ENCODE measurements at regions not wholly inside any gene's neighbourhood (a gene's known extent, or its start where the extent isn't known, plus 50 kb on each side); places are given as distances from the start of the nearest gene placed in this dataset.

- POLR2A ChIA-PET, result interaction anchor here (0.7 kb wide), 1 partner anchor 103 kb away, joined by 3 read pairs; no protein-coding TSS in a partner anchor
- TF ChIP-seq L3MBTL2 (conservative IDR thresholded peaks at IDR 0.05) (no peak), FOXA1 (IDR thresholded peaks at IDR 0.05) (no peak), BHLHE40 (IDR thresholded peaks at IDR 0.05; ENCODE audit: borderline replicate concordance) (no peak), CTBP1 (IDR thresholded peaks at IDR 0.05; ENCODE audit: borderline replicate concordance) (no peak), ARNT (IDR thresholded peaks at IDR 0.05) (no peak), ELF4 (IDR thresholded peaks at IDR 0.05) (no peak), TARDBP (IDR thresholded peaks at IDR 0.05) (no peak), NFRKB (IDR thresholded peaks at IDR 0.05) (no peak), LEF1 (IDR thresholded peaks at IDR 0.05; ENCODE audit: borderline replicate concordance) (no peak), SP1 (IDR thresholded peaks at IDR 0.05) (no peak), ZNF384 (IDR thresholded peaks at IDR 0.05) (no peak), HDGF (IDR thresholded peaks at IDR 0.05; ENCODE audit: borderline replicate concordance) (no peak), FOXK2 (IDR thresholded peaks at IDR 0.05) (no peak)
- TF ChIP-seq, protein P1, sequence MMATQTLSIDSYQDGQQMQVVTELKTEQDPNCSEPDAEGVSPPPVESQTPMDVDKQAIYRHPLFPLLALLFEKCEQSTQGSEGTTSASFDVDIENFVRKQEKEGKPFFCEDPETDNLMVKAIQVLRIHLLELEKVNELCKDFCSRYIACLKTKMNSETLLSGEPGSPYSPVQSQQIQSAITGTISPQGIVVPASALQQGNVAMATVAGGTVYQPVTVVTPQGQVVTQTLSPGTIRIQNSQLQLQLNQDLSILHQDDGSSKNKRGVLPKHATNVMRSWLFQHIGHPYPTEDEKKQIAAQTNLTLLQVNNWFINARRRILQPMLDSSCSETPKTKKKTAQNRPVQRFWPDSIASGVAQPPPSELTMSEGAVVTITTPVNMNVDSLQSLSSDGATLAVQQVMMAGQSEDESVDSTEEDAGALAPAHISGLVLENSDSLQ (IDR thresholded peaks at IDR 0.05), result no peak
- CTCF ChIA-PET, result no interaction called here
- DNase-seq (ENCODE audit: extremely low spot score), result no peak
These were observed 129.7 kb upstream of the TMEM161B start for GRCh38 chr5:88398316-88398715.

- ChIA-PET CTCF (no interaction called here), POLR2A (no interaction called here)
- TF ChIP-seq NFRKB (IDR thresholded peaks at IDR 0.05) (no peak), LEF1 (IDR thresholded peaks at IDR 0.05; ENCODE audit: borderline replicate concordance) (no peak), FOXA1 (IDR thresholded peaks at IDR 0.05) (no peak), ARNT (IDR thresholded peaks at IDR 0.05) (no peak), ZNF384 (IDR thresholded peaks at IDR 0.05) (no peak), SP1 (IDR thresholded peaks at IDR 0.05) (no peak), TARDBP (IDR thresholded peaks at IDR 0.05) (no peak), FOXK2 (IDR thresholded peaks at IDR 0.05) (no peak), FOXM1 (IDR thresholded peaks at IDR 0.05; ENCODE audit: borderline replicate concordance) (no peak), SUZ12 (IDR thresholded peaks at IDR 0.05) (no peak), L3MBTL2 (conservative IDR thresholded peaks at IDR 0.05) (no peak), HDGF (IDR thresholded peaks at IDR 0.05; ENCODE audit: borderline replicate concordance) (no peak), CTBP1 (IDR thresholded peaks at IDR 0.05; ENCODE audit: borderline replicate concordance) (no peak), BHLHE40 (IDR thresholded peaks at IDR 0.05; ENCODE audit: borderline replicate concordance) (no peak)
- no peak for DNase-seq (ENCODE audit: extremely low spot score)
These were observed 128.2 kb upstream of the TMEM161B start for GRCh38 chr5:88396751-88397281.

DNA sequence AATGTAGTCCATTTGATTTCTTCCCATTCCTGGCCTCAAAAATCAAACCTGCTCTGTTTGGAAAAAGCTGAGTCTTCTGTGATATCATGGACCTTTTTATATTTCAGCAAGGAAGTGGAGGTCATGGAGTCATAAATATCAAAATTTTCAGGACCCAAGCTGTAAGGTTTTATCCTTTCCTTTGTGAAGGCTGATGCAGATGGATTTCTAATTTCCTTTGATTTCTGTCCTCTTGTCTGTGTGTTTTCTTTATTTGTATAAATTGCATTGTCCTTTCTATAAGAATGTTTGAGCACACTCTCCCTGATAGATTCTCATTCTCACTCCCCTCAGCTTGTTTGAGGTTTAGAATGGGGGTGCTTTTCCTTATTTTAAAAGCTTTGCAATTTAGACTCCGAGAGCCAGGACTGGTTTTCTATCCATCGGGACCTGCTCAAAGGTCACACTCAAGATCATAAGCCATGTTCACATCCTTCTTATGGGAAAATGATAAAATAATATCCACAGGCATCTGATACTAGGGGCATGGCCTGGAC is 127.4 kb upstream of the TMEM161B start:
- ChIA-PET CTCF (no interaction called here), POLR2A (interaction anchor here (1.0 kb wide), 1 partner anchor 279 kb away, joined by 3 read pairs; no protein-coding TSS in a partner anchor)
- no peak for DNase-seq (ENCODE audit: extremely low spot score)
- no peak for TF ChIP-seq TARDBP (IDR thresholded peaks at IDR 0.05)
- no peak for TF ChIP-seq FOXK2 (IDR thresholded peaks at IDR 0.05)
- TF ChIP-seq NFRKB (IDR thresholded peaks at IDR 0.05), result no peak
- no peak for TF ChIP-seq SUZ12 (IDR thresholded peaks at IDR 0.05)
- TF ChIP-seq, protein P1 (IDR thresholded peaks at IDR 0.05), result no peak
- no peak for TF ChIP-seq BHLHE40 (IDR thresholded peaks at IDR 0.05; ENCODE audit: borderline replicate concordance)
- TF ChIP-seq HDGF (IDR thresholded peaks at IDR 0.05; ENCODE audit: borderline replicate concordance), result no peak
- TF ChIP-seq ZNF384 (IDR thresholded peaks at IDR 0.05), result no peak
- no peak for TF ChIP-seq FOXM1 (IDR thresholded peaks at IDR 0.05; ENCODE audit: borderline replicate concordance)
- no peak for TF ChIP-seq ARNT (IDR thresholded peaks at IDR 0.05)
- no peak for TF ChIP-seq L3MBTL2 (conservative IDR thresholded peaks at IDR 0.05)
- TF ChIP-seq SP1 (IDR thresholded peaks at IDR 0.05), result no peak
- TF ChIP-seq FOXA1 (IDR thresholded peaks at IDR 0.05), result no peak
- no peak for TF ChIP-seq LEF1 (IDR thresholded peaks at IDR 0.05; ENCODE audit: borderline replicate concordance)
- no peak for TF ChIP-seq ELF4 (IDR thresholded peaks at IDR 0.05)
- TF ChIP-seq CTBP1 (IDR thresholded peaks at IDR 0.05; ENCODE audit: borderline replicate concordance), result no peak

GRCh38 chr5:88395264-88395663 is 126.6 kb upstream of the TMEM161B start:
- CTCF ChIA-PET, result no interaction called here
- no peak for DNase-seq (ENCODE audit: extremely low spot score)
- no peak for TF ChIP-seq LEF1 (IDR thresholded peaks at IDR 0.05; ENCODE audit: borderline replicate concordance)
- no peak for TF ChIP-seq TARDBP (IDR thresholded peaks at IDR 0.05)
- no peak for TF ChIP-seq BHLHE40 (IDR thresholded peaks at IDR 0.05; ENCODE audit: borderline replicate concordance)
- no peak for TF ChIP-seq HDGF (IDR thresholded peaks at IDR 0.05; ENCODE audit: borderline replicate concordance)
- POLR2A ChIA-PET, result interaction anchor here (1.0 kb wide), 1 partner anchor 279 kb away, joined by 3 read pairs; no protein-coding TSS in a partner anchor

GRCh38 chr5:88394536-88395175 is 126.0 kb upstream of the TMEM161B start:
- DNase-seq (ENCODE audit: extremely low spot score), result no peak
- CTCF ChIA-PET, result no interaction called here
- no peak for TF ChIP-seq SUZ12 (IDR thresholded peaks at IDR 0.05)
- TF ChIP-seq TARDBP (IDR thresholded peaks at IDR 0.05), result no peak
- TF ChIP-seq CTBP1 (IDR thresholded peaks at IDR 0.05; ENCODE audit: borderline replicate concordance), result no peak
- TF ChIP-seq FOXK2 (IDR thresholded peaks at IDR 0.05), result no peak
- TF ChIP-seq HDGF (IDR thresholded peaks at IDR 0.05; ENCODE audit: borderline replicate concordance), result no peak
- no peak for TF ChIP-seq ZNF384 (IDR thresholded peaks at IDR 0.05)
- TF ChIP-seq FOXA1 (IDR thresholded peaks at IDR 0.05), result no peak
- TF ChIP-seq SP1 (IDR thresholded peaks at IDR 0.05), result no peak
- no peak for TF ChIP-seq FOXM1 (IDR thresholded peaks at IDR 0.05; ENCODE audit: borderline replicate concordance)
- no peak for TF ChIP-seq ELF4 (IDR thresholded peaks at IDR 0.05)
- TF ChIP-seq NFRKB (IDR thresholded peaks at IDR 0.05), result no peak
- POLR2A ChIA-PET, result no interaction called here

All from HEK293T (cell line).